H1 (cell line): ENCODE measurements at regions not wholly inside any gene's neighbourhood (a gene's known extent, or its start where the extent isn't known, plus 50 kb on each side); places are given as distances from the start of the nearest gene placed in this dataset.

ENCODE experiments used
- CHD7 ChIP-seq: fragments of 300-600 bp; sonication (generic); IDR thresholded peaks from 2 replicates; pipeline ENCODE4 v1.7.1; 2012; ENCODE audit warnings: low read length, moderate library complexity, mild to moderate bottlenecking, inconsistent platforms; ENCODE audit not compliant: insufficient replicate concordance
- CREB1 ChIP-seq: IDR thresholded peaks from 2 replicates; pipeline ENCODE4 v1.6.1; 2012; ENCODE audit warnings: inconsistent platforms
- CTCF ChIP-seq, 3 experiments: IDR thresholded peaks; 1 replicate in 2 of 3; 2 replicates in 1 of 3; pipeline versions ENCODE4 v1.5.1 to v1.6.1; 2011; ENCODE audit warnings: low read length in 3 of 3, mild to moderate bottlenecking in 3 of 3, inconsistent platforms in 2 of 3, low read depth in 1 of 3, moderate library complexity in 1 of 3; ENCODE audit not compliant: insufficient read depth in 1 of 3; ENCODE audit errors: control extremely low read depth in 1 of 3
- POLR2A ChIP-seq, 2 experiments: IDR thresholded peaks; 1 replicate in 1 of 2; 2 replicates in 1 of 2; pipeline ENCODE4 v1.6.1; 2011; ENCODE audit warnings: low read depth in 2 of 2, low read length in 2 of 2, mild to moderate bottlenecking in 2 of 2; ENCODE audit errors: control extremely low read depth in 1 of 2

GRCh38 chr5:119864286-119864685 is 234.9 kb downstream of the FAM170A start:
- no peak for TF ChIP-seq POLR2A (IDR thresholded peaks at IDR 0.05; ENCODE audit: control extremely low read depth in 1 of 2, low read depth in 2 of 2, low read length in 2 of 2)
- no peak for TF ChIP-seq CTCF (IDR thresholded peaks at IDR 0.05; ENCODE audit: control extremely low read depth in 1 of 3, insufficient read depth in 1 of 3, low read depth in 1 of 3, low read length in 3 of 3)
- TF ChIP-seq CREB1: no peak
- TF ChIP-seq CHD7: no peak
